Keratinocyte (primary cell): ENCODE measurements at regions not wholly inside any gene's neighbourhood (a gene's known extent, or its start where the extent isn't known, plus 50 kb on each side); places are given as distances from the start of the nearest gene placed in this dataset.

Experiments used
- DNase-seq: peaks from one replicate; pipeline ENCODE4 v3.0.0-alpha.2; 2011; ENCODE audit warnings: low read depth, missing footprints, low spot score
- FAIRE-seq: peaks from 2 replicates; lab custom pipeline; 2011; peaks lifted over from hg19 to GRCh38; lab: Jason Lieb, UNC
- H2AFZ ChIP-seq: 2 replicates; pipeline ENCODE4 v1.6.0; 2012; ENCODE audit warnings: low read length, control low read depth, inconsistent platforms; ENCODE audit not compliant: control insufficient read depth
- H3K27ac ChIP-seq: 2 replicates; pipeline ENCODE4 v1.5.1; 2011; ENCODE audit warnings: low read length; ENCODE audit not compliant: control insufficient read depth, insufficient read depth
- H3K27me3 ChIP-seq: 3 replicates; pipeline ENCODE4 v1.6.0; 2011; ENCODE audit warnings: low read length; ENCODE audit not compliant: control insufficient read depth, insufficient read depth; ENCODE audit errors: extremely low read depth
- H3K36me3 ChIP-seq, 2 experiments: 2 replicates in 1 of 2; 3 replicates in 1 of 2; pipeline ENCODE4 v1.5.1; 2011; ENCODE audit warnings: low read length in 2 of 2, mild to moderate bottlenecking in 1 of 2; ENCODE audit not compliant: control insufficient read depth in 2 of 2, insufficient read depth in 2 of 2; ENCODE audit errors: extremely low read depth in 1 of 2
- H3K4me1 ChIP-seq: 3 replicates; pipeline ENCODE4 v1.5.1; 2011; ENCODE audit warnings: low read length; ENCODE audit not compliant: control insufficient read depth, insufficient read depth; ENCODE audit errors: extremely low read depth
- H3K4me2 ChIP-seq: 3 replicates; pipeline ENCODE4 v1.6.0; 2011; ENCODE audit warnings: low read depth, low read length; ENCODE audit not compliant: control insufficient read depth, insufficient read depth; ENCODE audit errors: extremely low read depth
- H3K4me3 ChIP-seq, 3 experiments: fragments of 200-600 bp in 1 of 3; sonication (generic) in 1 of 3; 2 replicates in 2 of 3; 3 replicates in 1 of 3; pipeline ENCODE4 v1.5.1; 2011 to 2016; ENCODE audit warnings: low read length in 3 of 3, mild to moderate bottlenecking in 3 of 3, control low read depth in 2 of 3, inconsistent platforms in 1 of 3, low read depth in 1 of 3, mixed read lengths in 1 of 3, mixed run types in 1 of 3, moderate library complexity in 1 of 3; ENCODE audit not compliant: control insufficient read depth in 2 of 3, insufficient read depth in 2 of 3; ENCODE audit errors: extremely low read depth in 1 of 3
- H3K79me2 ChIP-seq: 2 replicates; pipeline ENCODE4 v1.6.0; 2012; ENCODE audit warnings: low read length; ENCODE audit not compliant: control insufficient read depth, insufficient read depth
- H3K9ac ChIP-seq: 3 replicates; pipeline ENCODE4 v1.6.0; 2011; ENCODE audit warnings: low read length; ENCODE audit not compliant: control insufficient read depth, insufficient read depth; ENCODE audit errors: extremely low read depth
- H3K9me1 ChIP-seq: 3 replicates; pipeline ENCODE4 v1.6.0; 2011; ENCODE audit warnings: low read length; ENCODE audit not compliant: control insufficient read depth, insufficient read depth; ENCODE audit errors: extremely low read depth
- H3K9me3 ChIP-seq: 2 replicates; pipeline ENCODE4 v1.5.1; 2012; ENCODE audit warnings: low read depth, low read length; ENCODE audit not compliant: control insufficient read depth
- H4K20me1 ChIP-seq: 3 replicates; pipeline ENCODE4 v1.6.0; 2011; ENCODE audit warnings: low read length; ENCODE audit not compliant: control insufficient read depth, insufficient read depth; ENCODE audit errors: extremely low read depth
- EZH2 ChIP-seq: IDR thresholded peaks from one replicate; pipeline ENCODE4 v1.6.1; 2012; ENCODE audit warnings: inconsistent platforms, mild to moderate bottlenecking, low read length, moderate library complexity
- dilution Hi-C: fragments of 300-500 bp; cut with MboI; formaldehyde crosslinking; loops from one replicate; pipeline ENCODE4 v1.7.0; 2020; ENCODE audit warnings: low sequenced_read_pairs; ENCODE audit not compliant: extremely low pct_ligation_motif_present
- TF ChIP-seq, protein P1 (sequence below), 3 experiments: IDR thresholded peaks in 1 of 3; conservative IDR thresholded peaks in 1 of 3; optimal IDR thresholded peaks in 1 of 3; 2 replicates in 2 of 3; 3 replicates in 1 of 3; pipeline versions ENCODE3 to v1.5.1; 2011; ENCODE audit warnings: low read length in 3 of 3, mild to moderate bottlenecking in 3 of 3, moderate library complexity in 2 of 3, control low read depth in 1 of 3, inconsistent platforms in 1 of 3; ENCODE audit not compliant: insufficient read depth in 2 of 3; ENCODE audit errors: extremely low read depth in 1 of 3

DNA sequence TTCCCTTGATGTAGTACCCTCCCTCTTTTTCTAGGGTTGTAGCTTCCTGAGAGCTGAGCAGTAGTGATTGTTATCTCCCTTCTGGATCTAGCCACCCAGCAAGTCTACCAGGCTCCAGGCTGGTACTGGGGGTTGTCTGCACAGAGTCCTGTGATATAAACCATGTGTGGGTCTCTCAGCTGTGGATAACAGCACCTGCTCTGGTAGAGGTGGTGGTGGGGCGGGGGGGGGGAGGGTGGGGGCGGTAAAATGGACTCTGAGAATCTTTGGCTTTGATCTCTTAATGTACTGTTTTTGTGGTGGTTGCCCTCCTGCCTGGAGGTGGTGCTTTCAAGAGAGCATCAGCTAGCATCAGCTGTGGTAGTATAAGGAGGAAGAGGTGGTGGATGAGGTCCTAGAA, 302.0 kb upstream of the CHRM2 start:
- Histone ChIP-seq H3K9me1 (no peaks in the 10 kb centered on the region), H3K4me2 (no peak overlapping the region), H3K4me3 (no peak overlapping the region), H3K36me3 (no peaks in the 10 kb centered on the region), H2AFZ (no peak overlapping the region), H3K79me2 (no peaks in the 10 kb centered on the region), H3K9me3 (no peaks in the 10 kb centered on the region), H3K9ac (no peak overlapping the region), H3K4me1 (no peaks in the 10 kb centered on the region), H3K27ac (no peak overlapping the region), H3K27me3 (no peaks in the 10 kb centered on the region), H4K20me1 (no peaks in the 10 kb centered on the region)
- DNase-seq (no peak), FAIRE-seq (no peak)
- TF ChIP-seq EZH2: no peak
- TF ChIP-seq, protein P1, sequence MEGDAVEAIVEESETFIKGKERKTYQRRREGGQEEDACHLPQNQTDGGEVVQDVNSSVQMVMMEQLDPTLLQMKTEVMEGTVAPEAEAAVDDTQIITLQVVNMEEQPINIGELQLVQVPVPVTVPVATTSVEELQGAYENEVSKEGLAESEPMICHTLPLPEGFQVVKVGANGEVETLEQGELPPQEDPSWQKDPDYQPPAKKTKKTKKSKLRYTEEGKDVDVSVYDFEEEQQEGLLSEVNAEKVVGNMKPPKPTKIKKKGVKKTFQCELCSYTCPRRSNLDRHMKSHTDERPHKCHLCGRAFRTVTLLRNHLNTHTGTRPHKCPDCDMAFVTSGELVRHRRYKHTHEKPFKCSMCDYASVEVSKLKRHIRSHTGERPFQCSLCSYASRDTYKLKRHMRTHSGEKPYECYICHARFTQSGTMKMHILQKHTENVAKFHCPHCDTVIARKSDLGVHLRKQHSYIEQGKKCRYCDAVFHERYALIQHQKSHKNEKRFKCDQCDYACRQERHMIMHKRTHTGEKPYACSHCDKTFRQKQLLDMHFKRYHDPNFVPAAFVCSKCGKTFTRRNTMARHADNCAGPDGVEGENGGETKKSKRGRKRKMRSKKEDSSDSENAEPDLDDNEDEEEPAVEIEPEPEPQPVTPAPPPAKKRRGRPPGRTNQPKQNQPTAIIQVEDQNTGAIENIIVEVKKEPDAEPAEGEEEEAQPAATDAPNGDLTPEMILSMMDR (optimal IDR thresholded peaks at IDR 0.05 in 1 of 3, IDR thresholded peaks at IDR 0.05 in 1 of 3, conservative IDR thresholded peaks at IDR 0.05 in 1 of 3; ENCODE audit: extremely low read depth in 1 of 3, insufficient read depth in 2 of 3, low read length in 3 of 3): no peak
- dilution Hi-C loops: no loop called here

DNA sequence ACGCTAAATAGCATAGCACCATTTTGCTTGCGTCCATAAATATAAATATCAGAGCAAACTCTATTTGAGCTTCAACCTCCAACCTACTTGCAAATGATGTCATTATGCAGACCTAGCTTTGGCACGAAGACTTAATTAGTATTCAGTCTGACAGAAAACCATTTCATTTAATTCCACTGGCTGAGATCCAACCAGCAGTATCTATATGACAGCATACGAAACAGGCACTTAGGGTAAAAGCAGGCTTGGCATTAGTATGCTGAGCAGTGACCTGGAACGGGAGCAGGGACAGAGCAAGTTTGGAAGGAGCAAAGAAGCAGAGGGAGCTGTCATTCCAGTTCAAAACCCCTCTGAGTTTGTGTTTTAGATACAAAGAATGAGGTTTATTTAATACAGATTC, 312.5 kb upstream of the CHRM2 start:
- Histone ChIP-seq H3K4me2 (no peak overlapping the region), H3K27ac (no peak overlapping the region), H3K79me2 (no peaks in the 10 kb centered on the region), H3K4me1 (no peaks in the 10 kb centered on the region), H3K27me3 (no peaks in the 10 kb centered on the region), H3K9me1 (no peaks in the 10 kb centered on the region), H4K20me1 (no peaks in the 10 kb centered on the region), H3K9me3 (no peaks in the 10 kb centered on the region), H2AFZ (no peak overlapping the region), H3K9ac (no peak overlapping the region), H3K4me3 (no peak overlapping the region), H3K36me3 (no peaks in the 10 kb centered on the region)
- FAIRE-seq (no peak), DNase-seq (no peak)
- TF ChIP-seq, protein P1 (optimal IDR thresholded peaks at IDR 0.05 in 1 of 3, IDR thresholded peaks at IDR 0.05 in 1 of 3, conservative IDR thresholded peaks at IDR 0.05 in 1 of 3; ENCODE audit: extremely low read depth in 1 of 3, insufficient read depth in 2 of 3, low read length in 3 of 3): no peak
- dilution Hi-C loops: no loop called here
